ENCODE measurements at regions not wholly inside any gene's neighbourhood (a gene's known extent, or its start where the extent isn't known, plus 50 kb on each side); places are given as distances from the start of the nearest gene placed in this dataset.

- no TSS peak for BruUV-seq (replicated peaks)
- no peak for ATAC-seq
- no peak for DNase-seq (ENCODE audit: low read depth, low spot score)
- TF ChIP-seq POLR2AphosphoS5 (IDR thresholded peaks at IDR 0.05; ENCODE audit: low read depth, low read length), result no peak
- TF ChIP-seq, protein P1, sequence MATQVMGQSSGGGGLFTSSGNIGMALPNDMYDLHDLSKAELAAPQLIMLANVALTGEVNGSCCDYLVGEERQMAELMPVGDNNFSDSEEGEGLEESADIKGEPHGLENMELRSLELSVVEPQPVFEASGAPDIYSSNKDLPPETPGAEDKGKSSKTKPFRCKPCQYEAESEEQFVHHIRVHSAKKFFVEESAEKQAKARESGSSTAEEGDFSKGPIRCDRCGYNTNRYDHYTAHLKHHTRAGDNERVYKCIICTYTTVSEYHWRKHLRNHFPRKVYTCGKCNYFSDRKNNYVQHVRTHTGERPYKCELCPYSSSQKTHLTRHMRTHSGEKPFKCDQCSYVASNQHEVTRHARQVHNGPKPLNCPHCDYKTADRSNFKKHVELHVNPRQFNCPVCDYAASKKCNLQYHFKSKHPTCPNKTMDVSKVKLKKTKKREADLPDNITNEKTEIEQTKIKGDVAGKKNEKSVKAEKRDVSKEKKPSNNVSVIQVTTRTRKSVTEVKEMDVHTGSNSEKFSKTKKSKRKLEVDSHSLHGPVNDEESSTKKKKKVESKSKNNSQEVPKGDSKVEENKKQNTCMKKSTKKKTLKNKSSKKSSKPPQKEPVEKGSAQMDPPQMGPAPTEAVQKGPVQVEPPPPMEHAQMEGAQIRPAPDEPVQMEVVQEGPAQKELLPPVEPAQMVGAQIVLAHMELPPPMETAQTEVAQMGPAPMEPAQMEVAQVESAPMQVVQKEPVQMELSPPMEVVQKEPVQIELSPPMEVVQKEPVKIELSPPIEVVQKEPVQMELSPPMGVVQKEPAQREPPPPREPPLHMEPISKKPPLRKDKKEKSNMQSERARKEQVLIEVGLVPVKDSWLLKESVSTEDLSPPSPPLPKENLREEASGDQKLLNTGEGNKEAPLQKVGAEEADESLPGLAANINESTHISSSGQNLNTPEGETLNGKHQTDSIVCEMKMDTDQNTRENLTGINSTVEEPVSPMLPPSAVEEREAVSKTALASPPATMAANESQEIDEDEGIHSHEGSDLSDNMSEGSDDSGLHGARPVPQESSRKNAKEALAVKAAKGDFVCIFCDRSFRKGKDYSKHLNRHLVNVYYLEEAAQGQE (IDR thresholded peaks at IDR 0.05; ENCODE audit: insufficient read depth in 1 of 2, low read depth in 2 of 2, low read length in 1 of 2), result no peak
- TF ChIP-seq SIN3A (IDR thresholded peaks at IDR 0.05; ENCODE audit: borderline replicate concordance, insufficient read depth, low read depth, low read length), result no peak
- TF ChIP-seq, protein P2, sequence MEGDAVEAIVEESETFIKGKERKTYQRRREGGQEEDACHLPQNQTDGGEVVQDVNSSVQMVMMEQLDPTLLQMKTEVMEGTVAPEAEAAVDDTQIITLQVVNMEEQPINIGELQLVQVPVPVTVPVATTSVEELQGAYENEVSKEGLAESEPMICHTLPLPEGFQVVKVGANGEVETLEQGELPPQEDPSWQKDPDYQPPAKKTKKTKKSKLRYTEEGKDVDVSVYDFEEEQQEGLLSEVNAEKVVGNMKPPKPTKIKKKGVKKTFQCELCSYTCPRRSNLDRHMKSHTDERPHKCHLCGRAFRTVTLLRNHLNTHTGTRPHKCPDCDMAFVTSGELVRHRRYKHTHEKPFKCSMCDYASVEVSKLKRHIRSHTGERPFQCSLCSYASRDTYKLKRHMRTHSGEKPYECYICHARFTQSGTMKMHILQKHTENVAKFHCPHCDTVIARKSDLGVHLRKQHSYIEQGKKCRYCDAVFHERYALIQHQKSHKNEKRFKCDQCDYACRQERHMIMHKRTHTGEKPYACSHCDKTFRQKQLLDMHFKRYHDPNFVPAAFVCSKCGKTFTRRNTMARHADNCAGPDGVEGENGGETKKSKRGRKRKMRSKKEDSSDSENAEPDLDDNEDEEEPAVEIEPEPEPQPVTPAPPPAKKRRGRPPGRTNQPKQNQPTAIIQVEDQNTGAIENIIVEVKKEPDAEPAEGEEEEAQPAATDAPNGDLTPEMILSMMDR (IDR thresholded peaks at IDR 0.05), result no peak
- TF ChIP-seq TCF7L2 (IDR thresholded peaks at IDR 0.05; ENCODE audit: low read depth, low read length), result no peak
- in situ Hi-C loops (cut with HindIII; ENCODE audit: low pct_unique_long_range_greater_than_20kb, low sequenced_read_pairs) (no loop called here), intact Hi-C loops (cut with micrococcal nuclease; ENCODE audit: unreplicated experiment) (no loop called here)
- Histone ChIP-seq H3K4me1 (ENCODE audit: control insufficient read depth, insufficient read depth, low read length) (no peaks in the 10 kb centered on the region), H3K27ac (ENCODE audit: low read length) (no peak overlapping the region), H3K27me3 (ENCODE audit: control insufficient read depth, insufficient read depth, low read length) (no peaks in the 10 kb centered on the region), H3K9me3 (ENCODE audit: control insufficient read depth, insufficient read depth, low read depth, low read length) (no peaks in the 10 kb centered on the region), H3K4me3 (ENCODE audit: low read depth in 2 of 2, low read length in 2 of 2) (no peak overlapping the region), H3K36me3 (ENCODE audit: control insufficient read depth, insufficient read depth, low read length) (no peaks in the 10 kb centered on the region)
- ChIA-PET POLR2A (no interaction called here), CTCF (no interaction called here)
These were observed 1234.0 kb downstream of the TBC1D22A start for GRCh38 chr22:47996446-47996857.

DNA sequence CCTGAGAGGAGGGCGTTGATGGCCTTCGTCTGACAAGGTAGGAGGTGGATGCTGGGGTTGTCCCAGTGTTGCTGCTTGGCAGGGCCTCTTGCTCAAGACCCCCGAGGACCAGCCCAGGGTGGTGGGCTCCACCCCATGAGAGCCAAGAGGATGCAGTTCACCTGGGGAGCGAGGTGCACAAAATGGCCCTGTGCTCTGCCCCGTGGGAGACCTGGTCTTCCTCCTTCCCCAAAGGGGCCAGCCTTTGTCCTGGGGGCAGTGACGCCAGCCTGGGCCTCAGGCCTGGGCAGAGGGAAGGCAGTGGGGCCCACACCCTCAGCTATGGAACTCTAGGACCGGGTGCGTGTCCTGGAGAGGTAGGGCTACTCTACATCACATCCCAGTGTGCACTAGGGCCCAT lies 1233.3 kb downstream of the TBC1D22A start:
- Histone ChIP-seq H3K36me3 (ENCODE audit: control insufficient read depth, insufficient read depth, low read length) (no peaks in the 10 kb centered on the region), H3K27me3 (ENCODE audit: control insufficient read depth, insufficient read depth, low read length) (no peaks in the 10 kb centered on the region), H3K4me1 (ENCODE audit: control insufficient read depth, insufficient read depth, low read length) (no peaks in the 10 kb centered on the region), H3K9me3 (ENCODE audit: control insufficient read depth, insufficient read depth, low read depth, low read length) (no peaks in the 10 kb centered on the region), H3K4me3 (ENCODE audit: low read depth in 2 of 2, low read length in 2 of 2) (no peak overlapping the region), H3K27ac (ENCODE audit: low read length) (no peak overlapping the region)
- ATAC-seq, result no peak
- in situ Hi-C loops (cut with HindIII; ENCODE audit: low pct_unique_long_range_greater_than_20kb, low sequenced_read_pairs), result no loop called here
- intact Hi-C loops (cut with micrococcal nuclease; ENCODE audit: unreplicated experiment), result no loop called here
- no peak for DNase-seq (ENCODE audit: low read depth, low spot score)
- TF ChIP-seq SIN3A (IDR thresholded peaks at IDR 0.05; ENCODE audit: borderline replicate concordance, insufficient read depth, low read depth, low read length) (no peak), TCF7L2 (IDR thresholded peaks at IDR 0.05; ENCODE audit: low read depth, low read length) (no peak), POLR2AphosphoS5 (IDR thresholded peaks at IDR 0.05; ENCODE audit: low read depth, low read length) (no peak)
- TF ChIP-seq, protein P1 (IDR thresholded peaks at IDR 0.05; ENCODE audit: insufficient read depth in 1 of 2, low read depth in 2 of 2, low read length in 1 of 2), result no peak
- TF ChIP-seq, protein P2 (IDR thresholded peaks at IDR 0.05), result no peak
- CTCF ChIA-PET, result no interaction called here
- BruUV-seq (replicated peaks), result no TSS peak
- POLR2A ChIA-PET, result no interaction called here

Data from Panc1 (cell line).